ENCODE measurements at regions not wholly inside any gene's neighbourhood (a gene's known extent, or its start where the extent isn't known, plus 50 kb on each side); places are given as distances from the start of the nearest gene placed in this dataset.
"Not testable (repeated sequence)": the region's sequence is repeated elsewhere in the genome, so short reads cannot be mapped to it uniquely, and the experiment has no call there.

GRCh38 chr18:70720607-70721006 lies 431.8 kb downstream of the SOCS6 start:
- no peaks in the 10 kb centered on the region for H3K27me3 ChIP-seq (ENCODE audit: control insufficient read depth in 1 of 2, insufficient read depth in 2 of 2, low read length in 1 of 2)
- 8 to 9% methylated on average over 5 of the region's 5 CpGs for WGBS, 2 donors
- H3K4me3 ChIP-seq (ENCODE audit: low read length in 2 of 2): no peak overlapping the region
- ATAC-seq (ENCODE audit: low FRiP score) (no peak), DNase-seq (no peak)
- no peaks in the 10 kb centered on the region for H3K36me3 ChIP-seq (ENCODE audit: control insufficient read depth in 1 of 2, insufficient read depth in 2 of 2, low read length in 1 of 2)
- H3K9me3 ChIP-seq (ENCODE audit: control insufficient read depth, low read length): no peaks in the 10 kb centered on the region
- no peaks in the 10 kb centered on the region for H3K4me1 ChIP-seq (ENCODE audit: control insufficient read depth in 1 of 2, insufficient read depth in 2 of 2, low read length in 2 of 2)
- intact Hi-C loops (cut with DNase I): no loop called here
- no peak overlapping the region for H3K27ac ChIP-seq (ENCODE audit: low read depth in 1 of 2, low read length in 2 of 2)

GRCh38 chr18:70709720-70710119 lies 420.9 kb downstream of the SOCS6 start:
- Histone ChIP-seq H3K36me3 (ENCODE audit: control insufficient read depth in 1 of 2, insufficient read depth in 2 of 2, low read length in 1 of 2) (no peaks in the 10 kb centered on the region), H3K9me3 (ENCODE audit: control insufficient read depth, low read length) (no peaks in the 10 kb centered on the region), H3K4me1 (ENCODE audit: control insufficient read depth in 1 of 2, insufficient read depth in 2 of 2, low read length in 2 of 2) (no peaks in the 10 kb centered on the region), H3K4me3 (ENCODE audit: low read length in 2 of 2) (no peak overlapping the region), H3K27me3 (ENCODE audit: control insufficient read depth in 1 of 2, insufficient read depth in 2 of 2, low read length in 1 of 2) (peaks cover 0 to 5% of the 10 kb centered on the region in 2 donors), H3K27ac (ENCODE audit: low read depth in 1 of 2, low read length in 2 of 2) (no peak overlapping the region)
- no peak for DNase-seq
- WGBS, 2 donors: 85 to 89% methylated on average over 3 of the region's 3 CpGs
- no peak for ATAC-seq (ENCODE audit: low FRiP score)
- intact Hi-C loops (cut with DNase I): no loop called here

- Histone ChIP-seq H3K4me1 (ENCODE audit: control insufficient read depth in 1 of 2, insufficient read depth in 2 of 2, low read length in 2 of 2) (no peaks in the 10 kb centered on the region), H3K9me3 (ENCODE audit: control insufficient read depth, low read length) (no peaks in the 10 kb centered on the region), H3K36me3 (ENCODE audit: control insufficient read depth in 1 of 2, insufficient read depth in 2 of 2, low read length in 1 of 2) (no peaks in the 10 kb centered on the region), H3K27ac (ENCODE audit: low read depth in 1 of 2, low read length in 2 of 2) (no peak overlapping the region), H3K4me3 (ENCODE audit: low read length in 2 of 2) (no peak overlapping the region), H3K27me3 (ENCODE audit: control insufficient read depth in 1 of 2, insufficient read depth in 2 of 2, low read length in 1 of 2) (peaks cover 0 to 5% of the 10 kb centered on the region in 2 donors)
- ATAC-seq (ENCODE audit: low FRiP score) (no peak), DNase-seq (no peak)
- intact Hi-C loops (cut with DNase I): no loop called here
- 72 to 75% methylated on average over 4 of the region's 4 CpGs for WGBS, 2 donors
Observed at GRCh38 chr18:70709144-70709543, 420.3 kb downstream of the SOCS6 start.

GRCh38 chr18:70705831-70706416 lies 417.1 kb downstream of the SOCS6 start:
- WGBS, 2 donors: 58 to 62% methylated on average over 3 of the region's 3 CpGs
- Histone ChIP-seq H3K4me3 (ENCODE audit: low read length in 2 of 2) (no peak overlapping the region), H3K9me3 (ENCODE audit: control insufficient read depth, low read length) (peaks cover 1% of the 10 kb centered on the region), H3K27ac (ENCODE audit: low read depth in 1 of 2, low read length in 2 of 2) (no peak overlapping the region), H3K4me1 (ENCODE audit: control insufficient read depth in 1 of 2, insufficient read depth in 2 of 2, low read length in 2 of 2) (no peaks in the 10 kb centered on the region), H3K27me3 (ENCODE audit: control insufficient read depth in 1 of 2, insufficient read depth in 2 of 2, low read length in 1 of 2) (no peaks in the 10 kb centered on the region), H3K36me3 (ENCODE audit: control insufficient read depth in 1 of 2, insufficient read depth in 2 of 2, low read length in 1 of 2) (no peaks in the 10 kb centered on the region)
- DNase-seq (no peak), ATAC-seq (ENCODE audit: low FRiP score) (no peak)
- intact Hi-C loops (cut with DNase I): no loop called here

GRCh38 chr18:70700496-70700895 lies 411.7 kb downstream of the SOCS6 start:
- H3K4me3 ChIP-seq (ENCODE audit: low read length in 2 of 2): no peak overlapping the region
- no peaks in the 10 kb centered on the region for H3K27me3 ChIP-seq (ENCODE audit: control insufficient read depth in 1 of 2, insufficient read depth in 2 of 2, low read length in 1 of 2)
- ATAC-seq (ENCODE audit: low FRiP score) (no peak), DNase-seq (no peak)
- peaks cover 1% of the 10 kb centered on the region for H3K9me3 ChIP-seq (ENCODE audit: control insufficient read depth, low read length)
- no peaks in the 10 kb centered on the region for H3K4me1 ChIP-seq (ENCODE audit: control insufficient read depth in 1 of 2, insufficient read depth in 2 of 2, low read length in 2 of 2)
- no peak overlapping the region for H3K27ac ChIP-seq (ENCODE audit: low read depth in 1 of 2, low read length in 2 of 2)
- intact Hi-C loops (cut with DNase I): no loop called here
- no peaks in the 10 kb centered on the region for H3K36me3 ChIP-seq (ENCODE audit: control insufficient read depth in 1 of 2, insufficient read depth in 2 of 2, low read length in 1 of 2)

- intact Hi-C loops (cut with DNase I): no loop called here
- H3K9me3 ChIP-seq (ENCODE audit: control insufficient read depth, low read length): no peaks in the 10 kb centered on the region
- H3K27me3 ChIP-seq (ENCODE audit: control insufficient read depth in 1 of 2, insufficient read depth in 2 of 2, low read length in 1 of 2): no peaks in the 10 kb centered on the region
- ATAC-seq (ENCODE audit: low FRiP score) (no peak), DNase-seq (no peak)
- H3K27ac ChIP-seq (ENCODE audit: low read depth in 1 of 2, low read length in 2 of 2): no peak overlapping the region
- no peaks in the 10 kb centered on the region for H3K4me1 ChIP-seq (ENCODE audit: control insufficient read depth in 1 of 2, insufficient read depth in 2 of 2, low read length in 2 of 2)
- H3K36me3 ChIP-seq (ENCODE audit: control insufficient read depth in 1 of 2, insufficient read depth in 2 of 2, low read length in 1 of 2): no peaks in the 10 kb centered on the region
- H3K4me3 ChIP-seq (ENCODE audit: low read length in 2 of 2): no peak overlapping the region
- 92 to 94% methylated on average over 3 of the region's 3 CpGs for WGBS, 2 donors
Observed at GRCh38 chr18:70698574-70698973, 409.7 kb downstream of the SOCS6 start.

GRCh38 chr18:70693246-70693645 lies 404.4 kb downstream of the SOCS6 start:
- no peaks in the 10 kb centered on the region for H3K9me3 ChIP-seq (ENCODE audit: control insufficient read depth, low read length)
- H3K4me1 ChIP-seq (ENCODE audit: control insufficient read depth in 1 of 2, insufficient read depth in 2 of 2, low read length in 2 of 2): no peaks in the 10 kb centered on the region
- H3K27me3 ChIP-seq (ENCODE audit: control insufficient read depth in 1 of 2, insufficient read depth in 2 of 2, low read length in 1 of 2): no peaks in the 10 kb centered on the region
- H3K27ac ChIP-seq (ENCODE audit: low read depth in 1 of 2, low read length in 2 of 2): no peak overlapping the region
- no peak overlapping the region for H3K4me3 ChIP-seq (ENCODE audit: low read length in 2 of 2)
- DNase-seq: no peak
- intact Hi-C loops (cut with DNase I): no loop called here
- WGBS, 2 donors: 50 to 64% methylated on average over 6 of the region's 6 CpGs
- H3K36me3 ChIP-seq (ENCODE audit: control insufficient read depth in 1 of 2, insufficient read depth in 2 of 2, low read length in 1 of 2): no peaks in the 10 kb centered on the region
- ATAC-seq (ENCODE audit: low FRiP score): no peak

- H3K4me3 ChIP-seq (ENCODE audit: low read length in 2 of 2); ATAC-seq (ENCODE audit: low FRiP score); DNase-seq; H3K27ac ChIP-seq (ENCODE audit: low read depth in 1 of 2, low read length in 2 of 2); H3K4me1 ChIP-seq (ENCODE audit: control insufficient read depth in 1 of 2, insufficient read depth in 2 of 2, low read length in 2 of 2); H3K9me3 ChIP-seq (ENCODE audit: control insufficient read depth, low read length); intact Hi-C loops (cut with DNase I); H3K27me3 ChIP-seq (ENCODE audit: control insufficient read depth in 1 of 2, insufficient read depth in 2 of 2, low read length in 1 of 2); H3K36me3 ChIP-seq (ENCODE audit: control insufficient read depth in 1 of 2, insufficient read depth in 2 of 2, low read length in 1 of 2): not testable (repeated sequence)
- 94 to 97% methylated on average over 5 of the region's 5 CpGs for WGBS, 2 donors
Observed at GRCh38 chr18:70689765-70690164, 400.9 kb downstream of the SOCS6 start.

GRCh38 chr18:70688286-70688685 lies 399.4 kb downstream of the SOCS6 start:
- Histone ChIP-seq H3K4me1 (ENCODE audit: control insufficient read depth in 1 of 2, insufficient read depth in 2 of 2, low read length in 2 of 2) (no peaks in the 10 kb centered on the region), H3K36me3 (ENCODE audit: control insufficient read depth in 1 of 2, insufficient read depth in 2 of 2, low read length in 1 of 2) (no peaks in the 10 kb centered on the region), H3K27me3 (ENCODE audit: control insufficient read depth in 1 of 2, insufficient read depth in 2 of 2, low read length in 1 of 2) (no peaks in the 10 kb centered on the region), H3K27ac (ENCODE audit: low read depth in 1 of 2, low read length in 2 of 2) (no peak overlapping the region), H3K4me3 (ENCODE audit: low read length in 2 of 2) (no peak overlapping the region), H3K9me3 (ENCODE audit: control insufficient read depth, low read length) (no peaks in the 10 kb centered on the region)
- DNase-seq (no peak), ATAC-seq (ENCODE audit: low FRiP score) (no peak)
- 13 to 23% methylated on average over 1 of the region's 1 CpG for WGBS, 2 donors
- intact Hi-C loops (cut with DNase I): no loop called here

Measured in aorta (tissue), 5 donors.